ENCODE measurements at regions not wholly inside any gene's neighbourhood (a gene's known extent, or its start where the extent isn't known, plus 50 kb on each side); places are given as distances from the start of the nearest gene placed in this dataset.
"Not testable (repeated sequence)": the region's sequence is repeated elsewhere in the genome, so short reads cannot be mapped to it uniquely, and the experiment has no call there.

- DNase-seq: no peak
Measured at GRCh38 chr2:101610750-101611315, 86.7 kb upstream of the MAP4K4 start.

GRCh38 chr2:101609433-101609832 lies 88.1 kb upstream of the MAP4K4 start:
- DNase-seq: no peak

- no peak for DNase-seq
Measured at GRCh38 chr2:101608408-101609310, 88.8 kb upstream of the MAP4K4 start.

GRCh38 chr2:101597347-101597944 lies 100.1 kb upstream of the MAP4K4 start:
- DNase-seq: no peak

GRCh38 chr2:101596333-101596732 lies 101.2 kb upstream of the MAP4K4 start:
- no peak for DNase-seq

GRCh38 chr2:101587251-101587650 lies 110.3 kb upstream of the MAP4K4 start:
- DNase-seq: no peak

GRCh38 chr2:101583861-101584260 lies 108.9 kb upstream of the RFX8 start:
- DNase-seq: no peak

GRCh38 chr2:101581675-101582299 lies 106.9 kb upstream of the RFX8 start:
- no peak for DNase-seq

GRCh38 chr2:101580528-101580927 lies 105.6 kb upstream of the RFX8 start:
- peak in 7 of 58 donors; percentile 4 to 47 (median 9) for DNase-seq

GRCh38 chr2:101578671-101579070 lies 103.8 kb upstream of the RFX8 start:
- no peak for DNase-seq

- DNase-seq: not testable (repeated sequence)
Measured at GRCh38 chr2:101578135-101578534, 103.2 kb upstream of the RFX8 start.

GRCh38 chr2:101577173-101577572 lies 102.3 kb upstream of the RFX8 start:
- DNase-seq: no peak

- DNase-seq: no peak
Measured at GRCh38 chr2:101574622-101575021, 99.7 kb upstream of the RFX8 start.

GRCh38 chr2:101571951-101572350 lies 97.0 kb upstream of the RFX8 start:
- no peak for DNase-seq

- DNase-seq: no peak
Measured at GRCh38 chr2:101569886-101570520, 95.1 kb upstream of the RFX8 start.

GRCh38 chr2:101568969-101569368 lies 94.1 kb upstream of the RFX8 start:
- no peak for DNase-seq

GRCh38 chr2:101566632-101567228 lies 91.8 kb upstream of the RFX8 start:
- DNase-seq: no peak

GRCh38 chr2:101563849-101564248 lies 88.9 kb upstream of the RFX8 start:
- DNase-seq: no peak

- DNase-seq: no peak
Measured at GRCh38 chr2:101560780-101561315, 85.9 kb upstream of the RFX8 start.

- DNase-seq: no peak
Measured at GRCh38 chr2:101559551-101559950, 84.6 kb upstream of the RFX8 start.
